Lung (tissue), 11 donors: ENCODE measurements at regions not wholly inside any gene's neighbourhood (a gene's known extent, or its start where the extent isn't known, plus 50 kb on each side); places are given as distances from the start of the nearest gene placed in this dataset.

Experiments
- ATAC-seq: fragments of 200-7000 bp; cut with Tn5 transposase; one replicate; pipeline ENCODE4 v1.9.1; 2020; ENCODE audit warnings: moderate number of reproducible peaks; ENCODE audit not compliant: insufficient read depth, low FRiP score
- DNase-seq, 3 donors: peaks; one replicate each; pipeline ENCODE4 v3.0.0-alpha.2; 2013 to 2017
- H3K27ac ChIP-seq, 2 donors: one replicate each; pipeline ENCODE4 v1.5.1; 2013; ENCODE audit warnings: mild to moderate bottlenecking in 2 of 2, moderate library complexity in 2 of 2, control low read depth in 1 of 2, inconsistent platforms in 1 of 2, low read depth in 1 of 2, low read length in 1 of 2
- H3K27me3 ChIP-seq, 3 donors: one replicate each; pipeline ENCODE4 v1.5.1; 2013; ENCODE audit warnings: low read length in 2 of 3; ENCODE audit not compliant: control insufficient read depth in 3 of 3, insufficient read depth in 3 of 3
- H3K36me3 ChIP-seq, 4 donors: one replicate each; pipeline ENCODE4 v1.5.1; 2013; ENCODE audit warnings: low read length in 4 of 4, mild to moderate bottlenecking in 1 of 4, moderate library complexity in 1 of 4; ENCODE audit not compliant: control insufficient read depth in 4 of 4, insufficient read depth in 4 of 4
- H3K4me1 ChIP-seq, 5 donors: one replicate each; pipeline ENCODE4 v1.5.1; 2013; ENCODE audit warnings: low read length in 5 of 5, mild to moderate bottlenecking in 2 of 5, moderate library complexity in 1 of 5; ENCODE audit not compliant: control insufficient read depth in 5 of 5, insufficient read depth in 5 of 5
- H3K4me3 ChIP-seq: one replicate; pipeline ENCODE4 v1.5.1; 2013; ENCODE audit warnings: mild to moderate bottlenecking, control low read depth, moderate library complexity
- H3K9ac ChIP-seq, 2 donors: one replicate each; pipeline ENCODE4 v1.5.1; 2013; ENCODE audit warnings: low read length in 2 of 2, control low read depth in 1 of 2; ENCODE audit not compliant: insufficient read depth in 1 of 2
- H3K9me3 ChIP-seq, 4 donors: one replicate each; pipeline ENCODE4 v1.5.1; 2013; ENCODE audit warnings: low read length in 3 of 4, mild to moderate bottlenecking in 1 of 4, moderate library complexity in 1 of 4; ENCODE audit not compliant: control insufficient read depth in 4 of 4, insufficient read depth in 3 of 4
- WGBS, 2 donors: extraction: QIAGEN DNeasy Blood & Tissue Kit; methylation state at CpG; one replicate each; pipeline ENCODE4 v1.1.7; 2013; 5-methylcytosine and 5-hydroxymethylcytosine counted together
- TF ChIP-seq, protein P1 (sequence below): IDR thresholded peaks from 2 replicates; pipeline ENCODE4 v1.5.1; 2012; ENCODE audit warnings: mild to moderate bottlenecking; ENCODE audit errors: control extremely low read depth, extremely low read depth
- donor health status: control.
- donor health status: control.
- donor health status: Bipolar disorder and iron deficiency.
- donor health status: healthy.
- donor health status: DM: yes; HTN: yes; CAD: no.

DNA sequence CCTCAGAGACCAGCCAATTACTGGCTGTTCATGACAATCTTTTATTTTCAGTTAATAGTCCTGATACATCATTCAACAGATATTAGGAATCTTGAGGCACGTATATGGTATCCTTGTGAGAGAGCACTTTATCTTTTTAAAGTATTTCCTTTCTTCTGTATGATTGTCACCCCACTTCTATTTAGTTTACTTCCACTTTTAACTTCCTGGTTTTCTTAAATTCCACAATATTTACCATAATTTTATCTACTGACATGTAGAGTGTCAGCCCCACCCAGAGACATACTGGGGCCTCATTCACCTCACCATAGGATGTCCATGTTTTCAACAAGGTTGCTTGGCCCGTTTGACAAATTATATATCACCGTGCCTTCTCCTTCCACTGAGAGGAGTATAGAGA, 182.9 kb upstream of the ID2 start:
- H3K27ac ChIP-seq: no peak overlapping the region
- H3K27me3 ChIP-seq: no peaks in the 10 kb centered on the region
- TF ChIP-seq, protein P1, sequence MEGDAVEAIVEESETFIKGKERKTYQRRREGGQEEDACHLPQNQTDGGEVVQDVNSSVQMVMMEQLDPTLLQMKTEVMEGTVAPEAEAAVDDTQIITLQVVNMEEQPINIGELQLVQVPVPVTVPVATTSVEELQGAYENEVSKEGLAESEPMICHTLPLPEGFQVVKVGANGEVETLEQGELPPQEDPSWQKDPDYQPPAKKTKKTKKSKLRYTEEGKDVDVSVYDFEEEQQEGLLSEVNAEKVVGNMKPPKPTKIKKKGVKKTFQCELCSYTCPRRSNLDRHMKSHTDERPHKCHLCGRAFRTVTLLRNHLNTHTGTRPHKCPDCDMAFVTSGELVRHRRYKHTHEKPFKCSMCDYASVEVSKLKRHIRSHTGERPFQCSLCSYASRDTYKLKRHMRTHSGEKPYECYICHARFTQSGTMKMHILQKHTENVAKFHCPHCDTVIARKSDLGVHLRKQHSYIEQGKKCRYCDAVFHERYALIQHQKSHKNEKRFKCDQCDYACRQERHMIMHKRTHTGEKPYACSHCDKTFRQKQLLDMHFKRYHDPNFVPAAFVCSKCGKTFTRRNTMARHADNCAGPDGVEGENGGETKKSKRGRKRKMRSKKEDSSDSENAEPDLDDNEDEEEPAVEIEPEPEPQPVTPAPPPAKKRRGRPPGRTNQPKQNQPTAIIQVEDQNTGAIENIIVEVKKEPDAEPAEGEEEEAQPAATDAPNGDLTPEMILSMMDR: no peak
- peaks cover 0 to 33% (median 14%) of the 10 kb centered on the region in 5 donors for H3K4me1 ChIP-seq
- H3K4me3 ChIP-seq: no peak overlapping the region
- no peaks in the 10 kb centered on the region for H3K9me3 ChIP-seq
- H3K36me3 ChIP-seq: no peaks in the 10 kb centered on the region
- 44 to 60% methylated on average over 3 of the region's 3 CpGs for WGBS, 2 donors
- DNase-seq: no peak
- ATAC-seq: no peak
- no peak overlapping the region for H3K9ac ChIP-seq

DNA sequence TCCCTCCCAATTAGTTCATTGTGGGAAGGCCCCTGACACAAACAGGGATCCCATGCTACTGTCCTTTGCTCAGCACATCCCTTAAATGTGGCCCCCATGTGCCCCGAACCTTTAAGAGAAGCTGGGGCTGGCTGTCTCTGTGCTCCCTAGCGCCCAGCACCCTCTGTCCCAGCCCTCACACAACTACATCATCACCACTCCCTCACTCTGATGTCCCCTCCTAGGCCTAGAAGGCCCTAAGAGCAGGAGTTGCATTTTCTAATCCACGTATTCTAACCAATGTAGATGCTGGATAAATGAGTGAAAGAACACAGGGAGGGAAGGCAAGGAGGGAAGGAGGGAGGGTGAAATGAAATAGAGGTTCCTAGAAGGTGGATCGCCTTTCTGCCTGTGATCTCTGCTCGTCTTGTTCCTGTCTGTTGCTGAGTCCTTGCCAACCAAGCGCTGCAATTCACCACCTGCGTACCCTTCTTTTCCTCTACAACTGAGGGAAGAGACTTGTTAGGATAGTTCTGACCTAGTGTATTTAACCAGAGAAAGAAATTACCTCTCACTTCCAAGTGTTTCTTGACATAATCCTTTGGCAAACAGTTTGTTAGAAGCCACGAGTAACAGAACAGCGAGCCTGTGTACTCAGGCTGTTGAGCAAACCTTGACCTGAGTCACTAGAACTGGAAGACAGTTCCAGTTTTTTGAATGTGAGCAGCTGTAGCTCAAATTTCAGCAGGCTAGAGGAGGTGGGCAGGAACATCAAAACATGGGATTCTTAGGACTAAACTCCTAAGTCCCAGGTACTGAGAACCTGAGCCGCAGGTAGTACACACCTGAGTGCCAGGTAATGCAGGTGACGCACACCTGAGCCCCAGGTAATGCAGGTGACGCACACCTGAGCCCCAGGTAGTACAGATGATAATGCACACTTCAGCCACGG, 181.5 kb upstream of the ID2 start:
- TF ChIP-seq, protein P1: no peak
- Histone ChIP-seq H3K4me1 (peaks cover 0 to 19% (median 4%) of the 10 kb centered on the region in 5 donors), H3K4me3 (no peak overlapping the region), H3K36me3 (no peaks in the 10 kb centered on the region), H3K27me3 (no peaks in the 10 kb centered on the region), H3K27ac (no peak overlapping the region), H3K9ac (no peak overlapping the region), H3K9me3 (no peaks in the 10 kb centered on the region)
- 61 to 71% methylated on average over 13 of the region's 13 CpGs for WGBS, 2 donors
- DNase-seq: peak; percentile 50 to 75 (median 61)
- peak; percentile 51 for ATAC-seq

DNA sequence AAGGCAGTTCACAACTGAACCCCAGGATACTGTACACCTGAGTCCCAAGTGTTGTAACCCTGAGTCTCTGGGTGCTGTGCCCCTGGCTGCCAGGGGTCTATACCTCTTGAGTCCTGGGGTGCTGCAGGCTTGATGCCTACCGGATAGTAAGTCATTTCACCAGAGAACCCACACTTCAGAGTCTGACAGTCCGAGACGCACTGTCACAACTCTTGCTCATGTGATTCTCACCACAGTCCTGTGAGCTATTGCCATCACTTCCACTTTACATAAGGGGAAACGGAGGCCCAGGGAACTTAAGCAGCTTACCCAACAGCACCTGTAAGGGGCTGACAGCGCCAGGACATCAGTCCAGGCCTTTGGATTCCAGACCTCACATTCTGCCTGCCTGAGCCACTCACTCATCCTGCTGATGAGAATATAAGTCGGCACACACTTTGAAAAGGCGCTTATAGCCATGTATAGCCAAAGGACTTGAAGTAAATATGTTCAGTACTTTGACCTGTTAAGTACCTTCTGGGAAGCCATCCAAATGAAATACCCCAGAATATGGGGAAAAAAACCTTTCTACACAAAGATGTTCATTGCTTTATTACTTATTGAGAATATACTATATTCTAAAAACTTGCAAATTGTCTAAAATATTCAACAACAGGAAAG, 180.7 kb upstream of the ID2 start:
- H3K27ac ChIP-seq: no peak overlapping the region
- WGBS, 2 donors: 48 to 61% methylated on average over 7 of the region's 7 CpGs
- no peak overlapping the region for H3K4me3 ChIP-seq
- no peaks in the 10 kb centered on the region for H3K27me3 ChIP-seq
- ATAC-seq (no peak), DNase-seq (peak in 2 of 3 donors; percentile 39 to 69)
- peaks cover 0 to 2% (median 0%) of the 10 kb centered on the region in 4 donors for H3K9me3 ChIP-seq
- TF ChIP-seq, protein P1: no peak
- H3K36me3 ChIP-seq: no peaks in the 10 kb centered on the region
- H3K4me1 ChIP-seq: peaks cover 0 to 19% (median 3%) of the 10 kb centered on the region in 5 donors
- H3K9ac ChIP-seq: no peak overlapping the region
